ENCODE measurements at regions not wholly inside any gene's neighbourhood (a gene's known extent, or its start where the extent isn't known, plus 50 kb on each side); places are given as distances from the start of the nearest gene placed in this dataset.

DNA sequence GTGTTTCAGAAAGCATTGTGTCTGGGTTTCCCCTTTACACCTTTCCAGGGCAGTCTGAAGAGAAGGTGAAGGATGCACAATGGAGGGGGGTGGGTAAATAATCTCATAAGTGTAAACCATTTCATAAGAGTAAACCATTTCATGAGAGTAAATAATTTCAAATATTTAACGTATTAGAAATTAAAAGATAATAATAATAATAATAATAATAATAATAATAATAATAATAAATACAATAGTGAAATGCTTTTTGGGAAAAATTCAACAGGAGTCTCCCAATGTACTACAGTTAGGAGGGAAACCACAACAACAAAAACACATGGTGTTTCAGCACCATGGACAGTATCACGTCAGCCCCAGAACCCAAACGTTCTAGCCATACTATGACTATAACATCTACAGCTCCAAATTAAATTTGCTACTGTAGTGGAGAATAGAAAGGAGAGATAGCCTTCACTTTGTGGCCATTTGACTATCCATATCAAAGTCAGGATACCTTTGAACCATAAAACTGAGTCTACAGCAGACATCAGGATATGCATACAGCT, 691.8 kb downstream of the BCL11B start:
- no peak for TF ChIP-seq POLR2AphosphoS5 (IDR thresholded peaks at IDR 0.05)
- no peak for TF ChIP-seq RAD21 (conservative IDR thresholded peaks at IDR 0.05)
- no peak for TF ChIP-seq CTCF (IDR thresholded peaks at IDR 0.05; ENCODE audit: poor library complexity, severe bottlenecking)
- TF ChIP-seq SMC3 (conservative IDR thresholded peaks at IDR 0.05; ENCODE audit: poor library complexity): no peak
- no peak for TF ChIP-seq EP300 (conservative IDR thresholded peaks at IDR 0.05; ENCODE audit: poor library complexity, severe bottlenecking)
- TF ChIP-seq TAF1 (IDR thresholded peaks at IDR 0.05; ENCODE audit: low read depth): no peak
- TF ChIP-seq, protein P1, sequence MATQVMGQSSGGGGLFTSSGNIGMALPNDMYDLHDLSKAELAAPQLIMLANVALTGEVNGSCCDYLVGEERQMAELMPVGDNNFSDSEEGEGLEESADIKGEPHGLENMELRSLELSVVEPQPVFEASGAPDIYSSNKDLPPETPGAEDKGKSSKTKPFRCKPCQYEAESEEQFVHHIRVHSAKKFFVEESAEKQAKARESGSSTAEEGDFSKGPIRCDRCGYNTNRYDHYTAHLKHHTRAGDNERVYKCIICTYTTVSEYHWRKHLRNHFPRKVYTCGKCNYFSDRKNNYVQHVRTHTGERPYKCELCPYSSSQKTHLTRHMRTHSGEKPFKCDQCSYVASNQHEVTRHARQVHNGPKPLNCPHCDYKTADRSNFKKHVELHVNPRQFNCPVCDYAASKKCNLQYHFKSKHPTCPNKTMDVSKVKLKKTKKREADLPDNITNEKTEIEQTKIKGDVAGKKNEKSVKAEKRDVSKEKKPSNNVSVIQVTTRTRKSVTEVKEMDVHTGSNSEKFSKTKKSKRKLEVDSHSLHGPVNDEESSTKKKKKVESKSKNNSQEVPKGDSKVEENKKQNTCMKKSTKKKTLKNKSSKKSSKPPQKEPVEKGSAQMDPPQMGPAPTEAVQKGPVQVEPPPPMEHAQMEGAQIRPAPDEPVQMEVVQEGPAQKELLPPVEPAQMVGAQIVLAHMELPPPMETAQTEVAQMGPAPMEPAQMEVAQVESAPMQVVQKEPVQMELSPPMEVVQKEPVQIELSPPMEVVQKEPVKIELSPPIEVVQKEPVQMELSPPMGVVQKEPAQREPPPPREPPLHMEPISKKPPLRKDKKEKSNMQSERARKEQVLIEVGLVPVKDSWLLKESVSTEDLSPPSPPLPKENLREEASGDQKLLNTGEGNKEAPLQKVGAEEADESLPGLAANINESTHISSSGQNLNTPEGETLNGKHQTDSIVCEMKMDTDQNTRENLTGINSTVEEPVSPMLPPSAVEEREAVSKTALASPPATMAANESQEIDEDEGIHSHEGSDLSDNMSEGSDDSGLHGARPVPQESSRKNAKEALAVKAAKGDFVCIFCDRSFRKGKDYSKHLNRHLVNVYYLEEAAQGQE (IDR thresholded peaks at IDR 0.05; ENCODE audit: borderline replicate concordance): no peak
- TF ChIP-seq EZH2 (IDR thresholded peaks at IDR 0.05; ENCODE audit: borderline replicate concordance, insufficient read depth, low read length, poor library complexity, severe bottlenecking): no peak
- TF ChIP-seq MXI1 (conservative IDR thresholded peaks at IDR 0.05; ENCODE audit: poor library complexity, severe bottlenecking): no peak

Measured in neural cell (in vitro differentiated cells).